Stimulated activated CD8-positive, alpha-beta memory T cell treated with anti-CD3 and anti-CD28 coated beads, Interleukin-7, amount 100 ng/mL, for 4 hours (primary cell): ENCODE measurements at regions not wholly inside any gene's neighbourhood (a gene's known extent, or its start where the extent isn't known, plus 50 kb on each side); places are given as distances from the start of the nearest gene placed in this dataset.
"Not testable (repeated sequence)": the region's sequence is repeated elsewhere in the genome, so short reads cannot be mapped to it uniquely, and the experiment has no call there.

Experiments used
- DNase-seq, 2 donors: peaks; one replicate each; pipeline ENCODE4 v3.0.0-alpha.2; 2020; ENCODE audit warnings: low read depth in 2 of 2

DNA sequence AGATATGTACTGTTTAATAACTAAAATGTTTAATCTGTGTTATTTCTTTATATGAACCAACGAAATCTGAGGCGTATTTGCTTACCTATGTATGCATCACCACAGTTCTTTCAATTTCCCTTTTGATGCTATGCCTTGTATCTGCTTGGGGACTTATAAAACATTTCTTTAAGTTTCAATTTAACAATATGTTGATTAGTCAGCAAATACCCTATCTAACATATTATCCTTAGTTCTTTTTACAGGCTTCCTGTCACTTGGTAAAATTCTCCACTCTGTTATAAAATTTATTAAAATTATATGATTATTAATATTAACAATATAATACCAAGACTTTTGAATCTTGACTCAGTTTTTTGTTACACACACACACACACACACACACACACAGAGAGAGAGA is 174.3 kb downstream of the CPS1 start:
- DNase-seq = no peak

GRCh38 chr2:210746826-210747225 is 190.4 kb downstream of the CPS1 start:
- not testable (repeated sequence) for DNase-seq

DNA sequence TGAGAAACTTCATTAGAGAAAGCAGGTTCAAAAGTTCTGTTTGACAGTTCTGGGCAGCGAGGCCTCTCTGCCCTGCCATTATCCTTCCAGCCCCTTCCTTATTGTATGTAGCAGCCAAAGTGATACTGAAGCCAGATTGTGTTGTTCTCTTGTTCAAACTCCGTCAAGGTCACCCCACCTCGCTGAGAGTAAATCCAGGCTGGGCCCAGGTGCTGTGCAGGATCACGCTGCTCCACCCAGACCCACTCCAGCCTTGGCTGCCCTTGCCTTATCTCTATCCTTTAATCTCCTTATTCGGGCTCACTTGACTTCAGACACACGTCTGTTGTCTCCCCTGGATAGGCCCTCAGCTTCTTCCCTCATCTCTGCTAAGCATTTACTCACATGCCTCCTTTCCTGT is 196.1 kb downstream of the CPS1 start:
- DNase-seq = no peak

GRCh38 chr2:210753386-210753785 is 197.0 kb downstream of the CPS1 start:
- no peak for DNase-seq

DNA sequence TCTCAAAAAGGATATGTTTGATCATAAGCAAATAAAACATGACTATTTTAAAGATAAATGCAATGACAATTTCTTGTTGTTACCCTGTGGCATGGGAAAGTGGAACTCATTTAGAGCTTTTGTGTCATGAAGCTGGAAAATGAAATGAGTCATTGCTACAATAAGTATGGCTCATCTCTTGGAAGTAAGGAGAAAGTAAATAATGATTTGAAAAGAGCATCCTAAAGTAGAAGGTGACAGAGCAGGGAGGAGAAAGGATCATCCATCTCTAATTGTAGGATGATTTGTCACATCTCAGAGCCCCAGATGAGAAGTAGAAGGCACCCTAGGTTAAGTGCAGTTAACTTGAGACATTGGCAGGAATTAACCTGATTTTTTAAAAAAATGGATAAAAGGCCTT is 200.5 kb downstream of the CPS1 start:
- no peak for DNase-seq

DNA sequence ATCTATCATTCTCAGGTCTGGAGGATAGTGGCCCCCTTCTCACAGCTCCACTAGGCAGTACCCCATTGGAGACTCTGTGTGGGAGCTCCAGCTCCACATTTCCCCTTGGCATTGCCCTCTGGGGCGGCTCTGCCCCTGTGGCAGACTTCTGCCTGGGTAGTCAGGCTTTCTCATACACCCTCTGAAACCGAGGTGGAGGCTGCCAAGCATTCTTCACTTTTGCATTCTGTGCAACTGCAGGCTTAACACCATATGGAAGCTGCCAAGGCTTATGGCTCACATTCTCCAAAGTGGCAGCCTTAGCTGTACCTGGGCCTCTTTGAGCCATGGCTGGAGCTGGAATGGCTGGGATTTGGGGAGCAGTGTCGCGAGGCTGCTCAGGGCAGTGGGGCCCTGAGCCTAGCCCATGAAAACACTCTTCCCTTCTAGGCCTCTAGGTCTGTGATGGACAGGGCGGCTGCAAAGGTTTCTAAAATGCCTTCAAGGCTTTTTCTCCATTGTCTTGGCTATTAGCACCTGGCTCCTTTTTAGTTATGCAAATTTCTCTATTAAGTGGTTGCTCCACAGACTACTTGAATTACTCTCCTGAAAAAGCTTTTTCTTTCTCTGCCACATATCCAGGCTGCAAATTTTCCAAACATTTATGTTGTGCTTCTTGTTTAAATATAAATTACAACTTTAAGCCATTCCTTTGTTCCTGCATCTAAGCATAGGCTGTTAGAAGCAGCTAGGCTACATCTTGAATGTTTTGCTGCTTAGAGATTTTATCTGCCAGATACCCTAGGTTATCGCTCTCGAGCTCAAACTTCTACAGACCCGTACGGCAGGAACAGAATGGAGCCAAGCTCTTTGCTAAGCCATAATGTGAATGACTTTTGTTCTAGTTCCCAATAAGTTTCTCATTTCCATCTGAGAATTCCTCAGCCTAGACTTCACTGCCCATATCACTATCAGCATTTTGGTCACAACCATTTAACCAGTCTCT is 206.5 kb downstream of the CPS1 start:
- no peak for DNase-seq

- no peak for DNase-seq
These were observed 212.0 kb downstream of the CPS1 start for GRCh38 chr2:210768329-210768910.

DNA sequence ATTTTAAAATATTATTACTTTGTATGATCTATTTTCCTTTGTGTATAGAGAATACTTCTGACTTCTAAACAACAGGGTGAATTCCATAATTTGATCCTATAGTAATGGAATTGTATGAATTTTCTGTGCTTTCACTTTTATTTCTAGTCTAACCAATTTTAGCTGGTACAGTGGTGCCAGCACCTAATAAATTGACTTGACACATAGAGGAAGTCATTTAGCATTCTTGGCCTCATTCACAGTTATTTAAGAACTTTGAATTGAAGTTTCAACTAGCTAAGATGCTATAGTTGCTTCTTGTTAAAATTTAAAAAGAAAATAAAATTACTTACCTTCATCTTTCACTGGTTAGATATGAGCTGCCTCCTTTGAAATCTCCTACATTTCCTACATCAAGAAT is 220.4 kb downstream of the CPS1 start:
- no peak for DNase-seq

- no peak for DNase-seq
These were observed 225.8 kb downstream of the CPS1 start for GRCh38 chr2:210782222-210782621.

DNA sequence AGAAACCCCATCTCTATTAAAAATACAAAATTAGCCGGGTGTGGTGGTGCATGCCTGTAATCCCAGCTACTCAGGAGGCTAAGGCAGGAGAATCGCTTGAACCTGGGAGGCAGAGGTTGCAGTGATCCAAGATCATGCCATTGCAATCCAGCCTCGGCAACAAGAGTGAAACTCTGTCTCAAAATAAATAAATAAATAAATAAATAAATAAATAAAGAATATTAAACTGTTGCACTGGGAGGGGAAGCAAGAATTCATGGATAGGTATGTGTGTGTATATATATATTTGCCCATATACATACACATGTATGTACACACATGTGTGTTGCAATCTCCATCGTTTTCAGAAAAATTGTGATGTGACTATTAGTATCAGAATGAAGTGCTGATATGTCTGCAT is 231.4 kb downstream of the CPS1 start:
- DNase-seq = not testable (repeated sequence)

- no peak for DNase-seq
These were observed 235.6 kb downstream of the CPS1 start for GRCh38 chr2:210792000-210792399.

GRCh38 chr2:210795506-210795905 is 239.1 kb downstream of the CPS1 start:
- no peak for DNase-seq

- DNase-seq = no peak
These were observed 241.8 kb downstream of the CPS1 start for GRCh38 chr2:210798180-210798579.

- DNase-seq = no peak
These were observed 258.0 kb downstream of the CPS1 start for GRCh38 chr2:210814251-210815025.

GRCh38 chr2:210816769-210817168 is 260.4 kb downstream of the CPS1 start:
- no peak for DNase-seq

- DNase-seq = no peak
These were observed 262.1 kb downstream of the CPS1 start for GRCh38 chr2:210818473-210818872.

GRCh38 chr2:210833403-210833802 is 277.0 kb downstream of the CPS1 start:
- no peak for DNase-seq

- DNase-seq = no peak
These were observed 282.6 kb downstream of the CPS1 start for GRCh38 chr2:210839034-210839433.

GRCh38 chr2:210839450-210839849 is 283.1 kb downstream of the CPS1 start:
- DNase-seq = no peak

GRCh38 chr2:210842896-210843295 is 286.5 kb downstream of the CPS1 start:
- DNase-seq = no peak

DNA sequence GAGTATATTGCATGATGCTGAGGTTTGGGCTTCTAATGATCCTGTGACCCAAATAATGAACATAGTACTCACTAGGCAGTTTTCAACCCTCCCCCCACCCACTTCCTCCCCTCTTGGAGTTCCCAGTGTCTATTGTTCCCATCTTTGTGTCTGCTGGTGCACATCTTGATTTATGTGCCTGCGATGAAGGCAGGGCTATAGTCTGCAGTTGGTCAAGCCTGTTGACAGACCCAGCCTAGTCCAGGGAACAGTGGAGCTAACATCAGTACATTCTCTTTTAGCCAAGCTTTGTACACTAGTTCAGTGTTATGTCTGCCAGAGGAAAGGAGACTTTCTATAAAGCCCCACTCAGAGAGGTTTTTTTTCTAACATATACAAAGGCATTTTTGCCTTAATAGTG is 287.6 kb downstream of the CPS1 start:
- no peak for DNase-seq

- no peak for DNase-seq
These were observed 302.9 kb downstream of the CPS1 start for GRCh38 chr2:210859314-210859713.
